ENCODE measurements at regions not wholly inside any gene's neighbourhood (a gene's known extent, or its start where the extent isn't known, plus 50 kb on each side); places are given as distances from the start of the nearest gene placed in this dataset.

DNA sequence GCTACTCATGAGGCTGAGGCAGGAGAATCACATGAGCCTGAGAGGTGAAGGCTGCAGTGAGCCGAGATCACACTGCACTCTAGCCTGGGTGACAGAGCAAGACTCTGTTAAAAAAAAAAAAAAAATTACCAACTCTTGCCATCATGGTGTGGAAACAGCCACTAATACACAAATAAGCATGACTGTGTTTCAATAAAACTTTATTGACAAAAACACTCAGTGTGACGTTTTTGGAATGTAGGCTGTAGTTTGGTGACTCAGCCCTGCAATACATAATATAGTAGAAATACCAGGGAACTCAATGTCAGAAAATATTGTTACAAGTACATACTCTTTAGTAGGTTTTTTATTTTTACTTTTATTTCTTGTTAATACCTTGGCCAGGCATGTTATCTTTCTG is 207.1 kb downstream of the CASP12 start:
- Histone ChIP-seq H4K20me1 (ENCODE audit: low read depth) (no peaks in the 10 kb centered on the region), H3K27me3 (no peaks in the 10 kb centered on the region), H2AFZ (replicated peaks) (no peak overlapping the region), H3K4me2 (no peak overlapping the region), H3K4me1 (no peaks in the 10 kb centered on the region), H3K36me3 (no peaks in the 10 kb centered on the region), H3K9ac (no peak overlapping the region), H3K4me3 (no peak overlapping the region), H3K27ac (no peak overlapping the region), H3K9me3 (ENCODE audit: low read depth) (no peaks in the 10 kb centered on the region), H3K79me2 (ENCODE audit: low read depth) (no peaks in the 10 kb centered on the region), H3F3A (ENCODE audit: low read depth) (no peaks in the 10 kb centered on the region)
- Mint-ChIP-seq H3K4me1 (no peaks in the 10 kb centered on the region), H3K36me3 (no peaks in the 10 kb centered on the region), H3K4me3 (no peak overlapping the region), H3K9me3 (no peaks in the 10 kb centered on the region), H3K27me3 (ENCODE audit: insufficient read depth, low read depth) (no peaks in the 10 kb centered on the region), H3K27ac (no peak overlapping the region)
- no peak for DNase-seq (ENCODE audit: low spot score)
- TF ChIP-seq, protein P1, sequence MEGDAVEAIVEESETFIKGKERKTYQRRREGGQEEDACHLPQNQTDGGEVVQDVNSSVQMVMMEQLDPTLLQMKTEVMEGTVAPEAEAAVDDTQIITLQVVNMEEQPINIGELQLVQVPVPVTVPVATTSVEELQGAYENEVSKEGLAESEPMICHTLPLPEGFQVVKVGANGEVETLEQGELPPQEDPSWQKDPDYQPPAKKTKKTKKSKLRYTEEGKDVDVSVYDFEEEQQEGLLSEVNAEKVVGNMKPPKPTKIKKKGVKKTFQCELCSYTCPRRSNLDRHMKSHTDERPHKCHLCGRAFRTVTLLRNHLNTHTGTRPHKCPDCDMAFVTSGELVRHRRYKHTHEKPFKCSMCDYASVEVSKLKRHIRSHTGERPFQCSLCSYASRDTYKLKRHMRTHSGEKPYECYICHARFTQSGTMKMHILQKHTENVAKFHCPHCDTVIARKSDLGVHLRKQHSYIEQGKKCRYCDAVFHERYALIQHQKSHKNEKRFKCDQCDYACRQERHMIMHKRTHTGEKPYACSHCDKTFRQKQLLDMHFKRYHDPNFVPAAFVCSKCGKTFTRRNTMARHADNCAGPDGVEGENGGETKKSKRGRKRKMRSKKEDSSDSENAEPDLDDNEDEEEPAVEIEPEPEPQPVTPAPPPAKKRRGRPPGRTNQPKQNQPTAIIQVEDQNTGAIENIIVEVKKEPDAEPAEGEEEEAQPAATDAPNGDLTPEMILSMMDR (IDR thresholded peaks at IDR 0.05) = no peak
- TF ChIP-seq EZH2phosphoT487 (IDR thresholded peaks at IDR 0.05) = no peak
- no peak for TF ChIP-seq EZH2 (IDR thresholded peaks at IDR 0.05)

DNA sequence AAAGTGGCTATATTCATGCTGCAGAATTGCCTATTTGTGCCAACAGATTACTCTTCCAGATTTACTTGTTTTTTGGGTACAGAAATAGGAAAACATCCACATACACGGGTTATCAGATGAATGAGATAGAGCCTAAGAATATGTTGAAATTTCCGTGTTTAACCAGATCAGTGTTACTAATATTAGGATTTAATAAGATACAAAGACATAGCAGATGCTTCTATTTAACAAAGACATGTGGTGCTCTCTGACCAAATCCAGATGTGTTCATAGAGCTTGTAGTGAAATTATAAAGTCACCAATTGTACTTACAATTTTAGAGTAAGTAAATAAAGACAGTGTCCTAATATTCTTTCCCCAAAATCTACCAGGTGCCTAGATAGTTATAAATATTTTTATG is 208.0 kb downstream of the CASP12 start:
- Histone ChIP-seq H3K27me3 (no peaks in the 10 kb centered on the region), H3K9me3 (ENCODE audit: low read depth) (no peaks in the 10 kb centered on the region), H3K9ac (no peak overlapping the region), H3F3A (ENCODE audit: low read depth) (no peaks in the 10 kb centered on the region), H2AFZ (replicated peaks) (no peak overlapping the region), H3K36me3 (no peaks in the 10 kb centered on the region), H3K79me2 (ENCODE audit: low read depth) (no peaks in the 10 kb centered on the region), H3K4me1 (no peaks in the 10 kb centered on the region), H3K27ac (no peak overlapping the region), H3K4me3 (no peak overlapping the region), H3K4me2 (no peak overlapping the region), H4K20me1 (ENCODE audit: low read depth) (no peaks in the 10 kb centered on the region)
- H3K9me3 Mint-ChIP-seq = peaks cover 3% of the 10 kb centered on the region
- no peaks in the 10 kb centered on the region for H3K4me1 Mint-ChIP-seq
- H3K4me3 Mint-ChIP-seq = no peak overlapping the region
- TF ChIP-seq EZH2 (IDR thresholded peaks at IDR 0.05) (no peak), EZH2phosphoT487 (IDR thresholded peaks at IDR 0.05) (no peak)
- TF ChIP-seq, protein P1 (IDR thresholded peaks at IDR 0.05) = no peak
- H3K27me3 Mint-ChIP-seq (ENCODE audit: insufficient read depth, low read depth) = no peaks in the 10 kb centered on the region
- DNase-seq (ENCODE audit: low spot score) = no peak
- no peaks in the 10 kb centered on the region for H3K36me3 Mint-ChIP-seq
- no peak overlapping the region for H3K27ac Mint-ChIP-seq

DNA sequence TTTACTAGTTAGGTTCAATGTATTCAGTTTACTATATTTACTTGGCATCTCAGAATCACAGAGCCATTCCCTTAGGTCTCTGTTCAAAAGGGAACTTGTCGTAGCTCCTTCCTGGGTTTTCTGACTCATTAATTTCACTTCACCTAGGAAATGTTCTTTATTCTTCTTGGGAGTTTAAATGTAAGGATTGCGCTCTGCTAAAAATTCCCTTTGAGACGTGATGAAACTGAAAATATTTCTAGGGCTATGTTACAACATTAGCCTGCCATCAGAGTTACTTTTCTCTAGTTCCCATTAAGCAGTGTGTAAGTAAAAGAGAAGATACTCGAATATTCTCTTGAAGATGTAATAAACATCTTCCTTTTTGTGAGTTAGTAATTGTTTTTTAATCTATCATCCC is 209.5 kb downstream of the CASP12 start:
- H3K27me3 Mint-ChIP-seq (ENCODE audit: insufficient read depth, low read depth) = no peaks in the 10 kb centered on the region
- no peaks in the 10 kb centered on the region for H3K36me3 ChIP-seq
- H3K79me2 ChIP-seq (ENCODE audit: low read depth) = no peaks in the 10 kb centered on the region
- no peak overlapping the region for H3K9ac ChIP-seq
- H3F3A ChIP-seq (ENCODE audit: low read depth) = no peaks in the 10 kb centered on the region
- peak overlapping the region; percentile 1 for H2AFZ ChIP-seq (replicated peaks)
- no peak overlapping the region for H3K27ac Mint-ChIP-seq
- no peaks in the 10 kb centered on the region for H4K20me1 ChIP-seq (ENCODE audit: low read depth)
- no peak overlapping the region for H3K4me3 Mint-ChIP-seq
- DNase-seq (ENCODE audit: low spot score) = no peak
- TF ChIP-seq, protein P1 (IDR thresholded peaks at IDR 0.05) = no peak
- TF ChIP-seq EZH2 (IDR thresholded peaks at IDR 0.05) (no peak), EZH2phosphoT487 (IDR thresholded peaks at IDR 0.05) (no peak)
- no peak overlapping the region for H3K27ac ChIP-seq
- no peaks in the 10 kb centered on the region for H3K9me3 ChIP-seq (ENCODE audit: low read depth)
- H3K36me3 Mint-ChIP-seq = no peaks in the 10 kb centered on the region
- no peaks in the 10 kb centered on the region for H3K27me3 ChIP-seq
- H3K4me3 ChIP-seq = no peak overlapping the region
- no peaks in the 10 kb centered on the region for H3K4me1 Mint-ChIP-seq
- H3K4me1 ChIP-seq = no peaks in the 10 kb centered on the region
- peaks cover 5% of the 10 kb centered on the region for H3K9me3 Mint-ChIP-seq
- H3K4me2 ChIP-seq = no peak overlapping the region

DNA sequence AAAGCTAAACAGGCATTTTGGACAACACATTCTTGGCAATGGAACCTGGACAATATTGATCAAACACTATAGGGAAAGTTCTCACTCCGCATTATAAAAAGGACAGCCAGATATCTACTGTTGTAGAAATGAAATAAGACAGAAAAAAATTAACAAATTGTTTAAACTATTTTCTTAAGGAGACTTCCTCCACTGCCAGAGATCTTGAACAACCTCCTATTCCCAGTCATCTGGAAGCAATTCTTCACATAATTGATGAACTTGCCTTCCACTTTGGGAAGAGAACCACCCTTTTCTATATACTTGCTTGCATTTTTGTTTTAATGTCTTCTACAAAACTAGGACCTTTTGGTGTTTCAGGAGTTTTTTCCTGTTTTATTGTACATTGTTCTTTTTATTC is 216.1 kb downstream of the CASP12 start:
- no peaks in the 10 kb centered on the region for H3K9me3 ChIP-seq (ENCODE audit: low read depth)
- H3K4me3 ChIP-seq = no peak overlapping the region
- TF ChIP-seq, protein P1 (IDR thresholded peaks at IDR 0.05) = no peak
- no peak for TF ChIP-seq EZH2 (IDR thresholded peaks at IDR 0.05)
- H3K36me3 Mint-ChIP-seq = no peaks in the 10 kb centered on the region
- no peaks in the 10 kb centered on the region for H3K4me1 Mint-ChIP-seq
- no peaks in the 10 kb centered on the region for H3K79me2 ChIP-seq (ENCODE audit: low read depth)
- no peak overlapping the region for H2AFZ ChIP-seq (replicated peaks)
- no peaks in the 10 kb centered on the region for H3K4me1 ChIP-seq
- no peaks in the 10 kb centered on the region for H3K27me3 ChIP-seq
- H3K36me3 ChIP-seq = no peaks in the 10 kb centered on the region
- no peaks in the 10 kb centered on the region for H3F3A ChIP-seq (ENCODE audit: low read depth)
- no peak overlapping the region for H3K4me2 ChIP-seq
- no peak overlapping the region for H3K27ac Mint-ChIP-seq
- no peak for DNase-seq (ENCODE audit: low spot score)
- no peak overlapping the region for H3K9ac ChIP-seq
- no peak overlapping the region for H3K4me3 Mint-ChIP-seq
- no peaks in the 10 kb centered on the region for H3K27me3 Mint-ChIP-seq (ENCODE audit: insufficient read depth, low read depth)
- no peaks in the 10 kb centered on the region for H4K20me1 ChIP-seq (ENCODE audit: low read depth)
- H3K9me3 Mint-ChIP-seq = peaks cover 5% of the 10 kb centered on the region
- H3K27ac ChIP-seq = no peak overlapping the region
